ENCODE measurements at regions not wholly inside any gene's neighbourhood (a gene's known extent, or its start where the extent isn't known, plus 50 kb on each side); places are given as distances from the start of the nearest gene placed in this dataset.

GRCh38 chr1:229981736-229982135, 85.3 kb upstream of the GALNT2 start:
- no peak for TF ChIP-seq CTCF (IDR thresholded peaks at IDR 0.05)
- TF ChIP-seq EZH2 (IDR thresholded peaks at IDR 0.05; ENCODE audit: borderline replicate concordance, insufficient read depth, low read depth, low read length, poor library complexity, severe bottlenecking): no peak

All from B cell (primary cell).